H9 (cell line): ENCODE measurements at regions not wholly inside any gene's neighbourhood (a gene's known extent, or its start where the extent isn't known, plus 50 kb on each side); places are given as distances from the start of the nearest gene placed in this dataset.

Experiments
- DNase-seq: peaks from one replicate; pipeline ENCODE4 v3.0.0-alpha.2; 2017
- H2AFZ ChIP-seq: one replicate; pipeline ENCODE4 v1.6.1; 2013; ENCODE audit warnings: mild to moderate bottlenecking, low read length, control low read depth, moderate library complexity
- H2AK5ac ChIP-seq: 2 replicates; pipeline ENCODE4 v1.6.1; 2013; ENCODE audit warnings: low read length, control low read depth, mixed read lengths; ENCODE audit not compliant: insufficient read length
- H2BK120ac ChIP-seq: one replicate; pipeline ENCODE4 v1.6.1; 2013; ENCODE audit warnings: low read depth, mild to moderate bottlenecking, low read length, control low read depth, inconsistent platforms; ENCODE audit not compliant: poor library complexity, severe bottlenecking
- H2BK12ac ChIP-seq: 2 replicates; pipeline ENCODE4 v1.6.1; 2013; ENCODE audit warnings: low read length, control low read depth, mixed read lengths, low read depth; ENCODE audit not compliant: insufficient read length
- H2BK15ac ChIP-seq: 2 replicates; pipeline ENCODE4 v1.6.1; 2013; ENCODE audit warnings: low read depth, low read length, control low read depth
- H2BK20ac ChIP-seq: one replicate; pipeline ENCODE4 v1.6.1; 2013; ENCODE audit warnings: low read depth, mild to moderate bottlenecking, low read length, control low read depth, inconsistent platforms; ENCODE audit not compliant: poor library complexity, severe bottlenecking
- H2BK5ac ChIP-seq: 2 replicates; pipeline ENCODE4 v1.6.1; 2013; ENCODE audit warnings: low read length, control low read depth, mixed read lengths; ENCODE audit not compliant: insufficient read length
- H3K14ac ChIP-seq: 2 replicates; pipeline ENCODE4 v1.6.1; 2013; ENCODE audit warnings: low read length, control low read depth; ENCODE audit not compliant: insufficient read depth
- H3K18ac ChIP-seq: 2 replicates; pipeline ENCODE4 v1.6.1; 2013; ENCODE audit warnings: low read depth, mild to moderate bottlenecking, mixed read lengths, low read length, control low read depth; ENCODE audit not compliant: insufficient read length
- H3K23ac ChIP-seq: 2 replicates; pipeline ENCODE4 v1.6.1; 2013; ENCODE audit warnings: low read length, control low read depth, mixed read lengths, low read depth; ENCODE audit not compliant: insufficient read length
- H3K23me2 ChIP-seq: 2 replicates; pipeline ENCODE4 v1.6.1; 2013; ENCODE audit warnings: low read depth, mild to moderate bottlenecking, mixed read lengths, low read length, control low read depth; ENCODE audit not compliant: insufficient read length, poor library complexity, severe bottlenecking
- H3K27ac ChIP-seq: 2 replicates; pipeline ENCODE4 v1.5.1; 2013; ENCODE audit warnings: low read length, control low read depth, mixed read lengths, low read depth; ENCODE audit not compliant: insufficient read length
- H3K27me3 ChIP-seq: 2 replicates; pipeline ENCODE4 v1.6.1; 2013; ENCODE audit warnings: low read length, control low read depth, inconsistent platforms; ENCODE audit not compliant: insufficient read depth
- H3K4ac ChIP-seq: 2 replicates; pipeline ENCODE4 v1.6.1; 2013; ENCODE audit warnings: low read depth, mild to moderate bottlenecking, control low read depth, inconsistent platforms, low read length, moderate library complexity
- H3K4me1 ChIP-seq: 2 replicates; pipeline ENCODE4 v1.6.1; 2013; ENCODE audit warnings: low read length, control low read depth, inconsistent platforms; ENCODE audit not compliant: insufficient read depth
- H3K4me2 ChIP-seq: 2 replicates; pipeline ENCODE4 v1.6.1; 2013; ENCODE audit warnings: low read length, control low read depth, mixed read lengths; ENCODE audit not compliant: insufficient read length, insufficient read depth
- H3K56ac ChIP-seq: 2 replicates; pipeline ENCODE4 v1.6.1; 2013; ENCODE audit warnings: low read depth, mild to moderate bottlenecking, mixed read lengths, low read length, control low read depth; ENCODE audit not compliant: insufficient read length
- H3K79me1 ChIP-seq: 2 replicates; pipeline ENCODE4 v1.6.1; 2013; ENCODE audit warnings: low read depth, mild to moderate bottlenecking, moderate library complexity, low read length, control low read depth, inconsistent platforms; ENCODE audit not compliant: insufficient read depth, poor library complexity, severe bottlenecking
- H3K79me2 ChIP-seq: 2 replicates; pipeline ENCODE4 v1.6.1; 2013; ENCODE audit warnings: low read length, control low read depth, inconsistent platforms; ENCODE audit not compliant: insufficient read depth
- H3K9ac ChIP-seq: 2 replicates; pipeline ENCODE4 v1.6.1; 2013; ENCODE audit warnings: low read length, control low read depth, mixed read lengths; ENCODE audit not compliant: insufficient read length; ENCODE audit errors: extremely low read depth
- H3K9me3 ChIP-seq: one replicate; pipeline ENCODE4 v1.6.1; 2013; ENCODE audit warnings: low read depth, low read length, inconsistent platforms; ENCODE audit not compliant: control insufficient read depth
- H3T11ph ChIP-seq: one replicate; pipeline ENCODE4 v1.6.1; 2013; ENCODE audit warnings: mild to moderate bottlenecking, low read length, control low read depth, inconsistent platforms
- H4K20me1 ChIP-seq: one replicate; pipeline ENCODE4 v1.6.1; 2013; ENCODE audit not compliant: control insufficient read depth, insufficient read length, insufficient read depth
- H4K5ac ChIP-seq: 2 replicates; pipeline ENCODE4 v1.6.1; 2013; ENCODE audit warnings: low read depth, mild to moderate bottlenecking, mixed read lengths, low read length, control low read depth; ENCODE audit not compliant: insufficient read length
- H4K8ac ChIP-seq: replicated peaks from 2 replicates; pipeline ENCODE4 v1.6.1; 2013; ENCODE audit warnings: low read length, control low read depth, mixed read lengths, low read depth; ENCODE audit not compliant: insufficient read length
- H4K91ac ChIP-seq: 2 replicates; pipeline ENCODE4 v1.6.1; 2013; ENCODE audit warnings: low read depth, mild to moderate bottlenecking, moderate library complexity, mixed read lengths, low read length, control low read depth; ENCODE audit not compliant: insufficient read length
- H3K27ac Mint-ChIP-seq, 3 experiments: 2 replicates in 2 of 3; 3 replicates in 1 of 3; pipeline ENCODE4 v1.8.0; 2020 to 2021; ENCODE audit warnings: mixed read lengths in 3 of 3, mild to moderate bottlenecking in 1 of 3, moderate library complexity in 1 of 3
- H3K27me3 Mint-ChIP-seq: 2 replicates; pipeline ENCODE4 v1.8.0; 2021; ENCODE audit warnings: low read depth, mild to moderate bottlenecking, moderate library complexity, mixed read lengths
- H3K36me3 Mint-ChIP-seq, 3 experiments: 2 replicates in 2 of 3; 3 replicates in 1 of 3; pipeline ENCODE4 v1.8.0; 2020 to 2021; ENCODE audit warnings: low read depth in 3 of 3, mixed read lengths in 3 of 3; ENCODE audit not compliant: insufficient read depth in 1 of 3
- H3K4me1 Mint-ChIP-seq, 2 experiments: 2 replicates each; pipeline ENCODE4 v1.8.0; 2020; ENCODE audit warnings: mixed read lengths in 2 of 2
- H3K4me3 Mint-ChIP-seq, 2 experiments: 2 replicates in 1 of 2; 3 replicates in 1 of 2; pipeline ENCODE4 v1.8.0; 2020 to 2021; ENCODE audit warnings: mild to moderate bottlenecking in 2 of 2, mixed read lengths in 2 of 2, moderate library complexity in 1 of 2
- H3K9me3 Mint-ChIP-seq, 2 experiments: 2 replicates in 1 of 2; 3 replicates in 1 of 2; pipeline ENCODE4 v1.8.0; 2020; ENCODE audit warnings: mild to moderate bottlenecking in 2 of 2, mixed read lengths in 2 of 2, moderate library complexity in 1 of 2
- CTCF ChIP-seq: fragments of 200-600 bp; sonication (generic); conservative IDR thresholded peaks from 3 replicates; pipeline ENCODE4 v1.8.0; 2021; ENCODE audit warnings: antibody characterized with exemption, mild to moderate bottlenecking
- WGBS: extraction: QIAGEN DNeasy Blood & Tissue Kit; methylation state at CpG from one replicate; pipeline ENCODE4 v1.1.7; 2013; ENCODE audit warnings: missing lambda C conversion rate, low lambda C conversion rate, mixed read lengths; ENCODE audit not compliant: insufficient read length; ENCODE audit errors: extremely low coverage; 5-methylcytosine and 5-hydroxymethylcytosine counted together

- no CpG with 5 or more reads among the region's 5 CpGs for WGBS
These were observed 839.6 kb upstream of the GOT2 start for GRCh38 chr16:59573528-59574271.

More at GRCh38 chr16:59573528-59574271, 839.6 kb upstream of the GOT2 start:
- H2BK20ac ChIP-seq, result no peak overlapping the region
- no peaks in the 10 kb centered on the region for H3K27me3 Mint-ChIP-seq
- TF ChIP-seq CTCF, result no peak
- no peak overlapping the region for H3K18ac ChIP-seq
- no peak overlapping the region for H3K4me2 ChIP-seq
- H3K9ac ChIP-seq, result no peak overlapping the region
- no peak overlapping the region for H2BK5ac ChIP-seq
- H3T11ph ChIP-seq, result no peak overlapping the region
- no peak overlapping the region for H2BK120ac ChIP-seq
- no peak overlapping the region for H4K8ac ChIP-seq
- no peak for DNase-seq
- H4K91ac ChIP-seq, result no peak overlapping the region
- H2AFZ ChIP-seq, result no peak overlapping the region
- H3K79me2 ChIP-seq, result no peaks in the 10 kb centered on the region
- no peak overlapping the region for H4K5ac ChIP-seq
- H3K9me3 ChIP-seq, result no peaks in the 10 kb centered on the region
- H4K20me1 ChIP-seq, result no peaks in the 10 kb centered on the region
- no peaks in the 10 kb centered on the region for H3K79me1 ChIP-seq
- no peak overlapping the region for H3K56ac ChIP-seq
- no peaks in the 10 kb centered on the region; a peak in 1 of 5 replicates for H3K9me3 Mint-ChIP-seq
- H3K23ac ChIP-seq, result no peak overlapping the region
- H3K27ac Mint-ChIP-seq, result no peak overlapping the region
- no peak overlapping the region for H3K4ac ChIP-seq
- H3K36me3 Mint-ChIP-seq, result no peaks in the 10 kb centered on the region
- no peaks in the 10 kb centered on the region for H3K23me2 ChIP-seq
- H3K27ac ChIP-seq, result no peak overlapping the region
- H2AK5ac ChIP-seq, result no peak overlapping the region
- H3K4me3 Mint-ChIP-seq, result no peak overlapping the region
- no peak overlapping the region for H2BK15ac ChIP-seq
- H3K4me1 Mint-ChIP-seq, result no peaks in the 10 kb centered on the region
- no peaks in the 10 kb centered on the region for H3K4me1 ChIP-seq
- H3K27me3 ChIP-seq, result no peaks in the 10 kb centered on the region
- H2BK12ac ChIP-seq, result no peak overlapping the region
- H3K14ac ChIP-seq, result no peak overlapping the region
